SK-N-SH (cell line): ENCODE measurements at regions not wholly inside any gene's neighbourhood (a gene's known extent, or its start where the extent isn't known, plus 50 kb on each side); places are given as distances from the start of the nearest gene placed in this dataset.

Experiments used
- small RNA-seq, 7 experiments: library from RNA; depleted of rRNA; stranded (forward); fragments of <200 nt; gene quantifications; one replicate each; pipeline ENCODE3, GENCODE V24; 2012

Small RNAs in the stretch of these regions (small RNA-seq; reads per million reads assigned to genes)
- gene RF00017, result 0 reads per million in 7 experiments
